ENCODE measurements at regions not wholly inside any gene's neighbourhood (a gene's known extent, or its start where the extent isn't known, plus 50 kb on each side); places are given as distances from the start of the nearest gene placed in this dataset.

- no peak for TF ChIP-seq MAX (IDR thresholded peaks at IDR 0.05)
- TF ChIP-seq EZH2 (IDR thresholded peaks at IDR 0.05): no peak
- TF ChIP-seq SRF (IDR thresholded peaks at IDR 0.05; ENCODE audit: low read depth): no peak
- no peak for TF ChIP-seq FOSL1 (IDR thresholded peaks at IDR 0.05; ENCODE audit: low read depth)
- no peak for TF ChIP-seq ZBTB33 (IDR thresholded peaks at IDR 0.05; ENCODE audit: extremely low read depth, insufficient replicate concordance, low read length)
- TF ChIP-seq ZFX (IDR thresholded peaks at IDR 0.05): no peak
- TF ChIP-seq SIN3A (IDR thresholded peaks at IDR 0.05; ENCODE audit: low read depth): no peak
- no peak for TF ChIP-seq YY1 (IDR thresholded peaks at IDR 0.05; ENCODE audit: extremely low read depth, insufficient replicate concordance, low read depth, low read length)
- no peak for TF ChIP-seq CTCF (IDR thresholded peaks at IDR 0.05 in 2 of 3, conservative IDR thresholded peaks at IDR 0.05 in 1 of 3; ENCODE audit: borderline replicate concordance in 1 of 3, insufficient read depth in 1 of 3, low read depth in 2 of 3, low read length in 2 of 3)
- TF ChIP-seq ATF3 (IDR thresholded peaks at IDR 0.05): no peak
- TF ChIP-seq RAD21 (IDR thresholded peaks at IDR 0.05; ENCODE audit: low read depth): no peak
- TF ChIP-seq JUND (IDR thresholded peaks at IDR 0.05): no peak
- TF ChIP-seq POLR2A (IDR thresholded peaks at IDR 0.05; ENCODE audit: borderline replicate concordance, extremely low read depth, insufficient read depth, insufficient read length): no peak
- TF ChIP-seq SP1 (IDR thresholded peaks at IDR 0.05; ENCODE audit: low read depth): no peak
- TF ChIP-seq ZNF274 (IDR thresholded peaks at IDR 0.05; ENCODE audit: low read depth, low read length): no peak
- ChIA-PET POLR2A (no interaction called here), RAD21 (ENCODE audit: low non-redundant PET in 1 of 2, low total read pairs in 2 of 2, uncharacterized antibody in 2 of 2, unreplicated experiment in 2 of 2) (no interaction called here), CTCF (no interaction called here)
- Histone ChIP-seq H3K79me2 (ENCODE audit: insufficient read depth, low read length) (no peaks in the 10 kb centered on the region), H3K27me3 (ENCODE audit: insufficient read depth, low read length) (no peaks in the 10 kb centered on the region), H3K9ac (ENCODE audit: low read length) (no peak overlapping the region), H3K4me3 (replicated peaks in 1 of 2; ENCODE audit: low read depth in 1 of 2, low read length in 2 of 2) (no peak overlapping the region), H3K4me2 (ENCODE audit: low read length) (no peak overlapping the region), H3K9me3 (ENCODE audit: control insufficient read depth in 1 of 2, insufficient read depth in 1 of 2, low read depth in 1 of 2, low read length in 2 of 2) (peaks cover 9 to 26% of the 10 kb centered on the region in 2 experiments; a peak in 2 of 4 replicates), H3K4me1 (ENCODE audit: control insufficient read depth in 1 of 2, insufficient read depth in 2 of 2, low read length in 2 of 2) (no peaks in the 10 kb centered on the region), H3K27ac (ENCODE audit: low read depth, low read length) (no peak overlapping the region), H4K20me1 (ENCODE audit: insufficient read depth) (no peaks in the 10 kb centered on the region), H3K36me3 (ENCODE audit: control insufficient read depth in 1 of 2, insufficient read depth in 2 of 2, low read length in 2 of 2) (no peaks in the 10 kb centered on the region), H2AFZ (ENCODE audit: low read depth, low read length, poor library complexity, severe bottlenecking) (no peak overlapping the region), H3K9me2 (ENCODE audit: insufficient read depth) (no peaks in the 10 kb centered on the region)
- ATAC-seq (no peak), DNase-seq (ENCODE audit: low read depth, low spot score) (no peak)
- no TSS peak for BruUV-seq (replicated peaks)
- intact Hi-C loops (cut with micrococcal nuclease): no loop called here
These were observed 174.2 kb upstream of the CDH19 start for GRCh38 chr18:66778048-66778447.

Measured in HCT116 (cell line).